K562 (cell line): ENCODE measurements at regions not wholly inside any gene's neighbourhood (a gene's known extent, or its start where the extent isn't known, plus 50 kb on each side); places are given as distances from the start of the nearest gene placed in this dataset.
A peak's percentile ranks its signal among the peaks of the same experiment; 100 is the strongest.

Experiments
- AFF1 ChIP-seq, 2 experiments: fragments of 450-650 bp; IDR thresholded peaks; 2 replicates each; pipeline ENCODE4 v1.6.1; 2018; ENCODE audit warnings: mild to moderate bottlenecking in 2 of 2, low read depth in 1 of 2; ENCODE audit not compliant: partially characterized antibody in 2 of 2
- BRD9 ChIP-seq: fragments of 450-650 bp; IDR thresholded peaks from 2 replicates; pipeline ENCODE4 v1.6.1; 2018; ENCODE audit warnings: low read depth; ENCODE audit not compliant: partially characterized antibody
- ETV5 ChIP-seq: sonication (generic); formaldehyde crosslinking; IDR thresholded peaks from 2 replicates; pipeline ENCODE4 v1.4.0; 2020; ENCODE audit warnings: low read depth, mild to moderate bottlenecking, missing genetic modification reagents
- KDM2B ChIP-seq: fragments of 250-450 bp; sonication (Bioruptor Pico); IDR thresholded peaks from 2 replicates; pipeline ENCODE4 v1.8.0; 2021; ENCODE audit warnings: mild to moderate bottlenecking, moderate library complexity
- MBD1 ChIP-seq: fragments of 250-450 bp; sonication (Bioruptor Pico); IDR thresholded peaks from 2 replicates; pipeline ENCODE4 v1.8.0; 2022; ENCODE audit warnings: inconsistent platforms
- MCM2 ChIP-seq: fragments of 450-650 bp; IDR thresholded peaks from 2 replicates; pipeline ENCODE4 v1.6.1; 2017; ENCODE audit warnings: low read depth, mild to moderate bottlenecking
- MEIS2 ChIP-seq: fragments of 450-650 bp; IDR thresholded peaks from 2 replicates; pipeline ENCODE4 v1.6.1; 2014; ENCODE audit warnings: mild to moderate bottlenecking; ENCODE audit not compliant: partially characterized antibody
- NFIC ChIP-seq: fragments of 450-650 bp; IDR thresholded peaks from 2 replicates; pipeline ENCODE4 v1.6.1; 2017; ENCODE audit warnings: mild to moderate bottlenecking, inconsistent platforms
- RBM39 ChIP-seq: fragments of 200-400 bp; formaldehyde crosslinking; optimal IDR thresholded peaks from 2 replicates; pipeline ENCODE3; 2018; ENCODE audit warnings: low read depth, low read length
- SREBF2 ChIP-seq: sonication (generic); formaldehyde crosslinking; IDR thresholded peaks from 2 replicates; pipeline ENCODE4 v1.4.0; 2020; ENCODE audit warnings: mild to moderate bottlenecking, missing genetic modification reagents
- ZNF583 ChIP-seq: fragments of 250-450 bp; sonication (Bioruptor Pico); IDR thresholded peaks from 2 replicates; pipeline ENCODE4 v1.4.0; 2020
- ZNF707 ChIP-seq: fragments of 250-450 bp; sonication (Bioruptor Pico); conservative IDR thresholded peaks from 2 replicates; pipeline ENCODE4 v1.8.0; 2022; ENCODE audit warnings: inconsistent platforms, mild to moderate bottlenecking, moderate library complexity
- TF ChIP-seq, protein P1 (sequence below), 3 experiments: fragments of 200-800 bp in 1 of 3; fragments of 250-450 bp in 1 of 3; fragments of 450-650 bp in 1 of 3; sonication (Bioruptor Pico) in 1 of 3; sonication (Bioruptor generic) in 1 of 3; formaldehyde crosslinking in 1 of 3; IDR thresholded peaks; 2 replicates each; pipeline versions ENCODE4 v1.6.1 to v1.8.0; 2016 to 2022; ENCODE audit warnings: mild to moderate bottlenecking in 2 of 3, missing genetic modification characterization in 2 of 3, missing compliant biosample characterization in 1 of 3, moderate library complexity in 1 of 3
- TF ChIP-seq, protein P2 (sequence below): fragments of 200-800 bp; sonication (Bioruptor generic); IDR thresholded peaks from 2 replicates; pipeline ENCODE4 v1.6.1; 2017; ENCODE audit warnings: missing genetic modification characterization, missing compliant biosample characterization

- TF ChIP-seq MBD1 (CRISPR knock-in tag), result no peak
- no peak for TF ChIP-seq MCM2
- no peak for TF ChIP-seq ETV5 (CRISPR knock-in tag)
- TF ChIP-seq, protein P1, sequence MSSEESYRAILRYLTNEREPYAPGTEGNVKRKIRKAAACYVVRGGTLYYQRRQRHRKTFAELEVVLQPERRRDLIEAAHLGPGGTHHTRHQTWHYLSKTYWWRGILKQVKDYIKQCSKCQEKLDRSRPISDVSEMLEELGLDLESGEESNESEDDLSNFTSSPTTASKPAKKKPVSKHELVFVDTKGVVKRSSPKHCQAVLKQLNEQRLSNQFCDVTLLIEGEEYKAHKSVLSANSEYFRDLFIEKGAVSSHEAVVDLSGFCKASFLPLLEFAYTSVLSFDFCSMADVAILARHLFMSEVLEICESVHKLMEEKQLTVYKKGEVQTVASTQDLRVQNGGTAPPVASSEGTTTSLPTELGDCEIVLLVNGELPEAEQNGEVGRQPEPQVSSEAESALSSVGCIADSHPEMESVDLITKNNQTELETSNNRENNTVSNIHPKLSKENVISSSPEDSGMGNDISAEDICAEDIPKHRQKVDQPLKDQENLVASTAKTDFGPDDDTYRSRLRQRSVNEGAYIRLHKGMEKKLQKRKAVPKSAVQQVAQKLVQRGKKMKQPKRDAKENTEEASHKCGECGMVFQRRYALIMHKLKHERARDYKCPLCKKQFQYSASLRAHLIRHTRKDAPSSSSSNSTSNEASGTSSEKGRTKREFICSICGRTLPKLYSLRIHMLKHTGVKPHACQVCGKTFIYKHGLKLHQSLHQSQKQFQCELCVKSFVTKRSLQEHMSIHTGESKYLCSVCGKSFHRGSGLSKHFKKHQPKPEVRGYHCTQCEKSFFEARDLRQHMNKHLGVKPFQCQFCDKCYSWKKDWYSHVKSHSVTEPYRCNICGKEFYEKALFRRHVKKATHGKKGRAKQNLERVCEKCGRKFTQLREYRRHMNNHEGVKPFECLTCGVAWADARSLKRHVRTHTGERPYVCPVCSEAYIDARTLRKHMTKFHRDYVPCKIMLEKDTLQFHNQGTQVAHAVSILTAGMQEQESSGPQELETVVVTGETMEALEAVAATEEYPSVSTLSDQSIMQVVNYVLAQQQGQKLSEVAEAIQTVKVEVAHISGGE (CRISPR knock-in tag; IDR thresholded peaks at IDR 0.05), result no peak
- TF ChIP-seq, protein P2, sequence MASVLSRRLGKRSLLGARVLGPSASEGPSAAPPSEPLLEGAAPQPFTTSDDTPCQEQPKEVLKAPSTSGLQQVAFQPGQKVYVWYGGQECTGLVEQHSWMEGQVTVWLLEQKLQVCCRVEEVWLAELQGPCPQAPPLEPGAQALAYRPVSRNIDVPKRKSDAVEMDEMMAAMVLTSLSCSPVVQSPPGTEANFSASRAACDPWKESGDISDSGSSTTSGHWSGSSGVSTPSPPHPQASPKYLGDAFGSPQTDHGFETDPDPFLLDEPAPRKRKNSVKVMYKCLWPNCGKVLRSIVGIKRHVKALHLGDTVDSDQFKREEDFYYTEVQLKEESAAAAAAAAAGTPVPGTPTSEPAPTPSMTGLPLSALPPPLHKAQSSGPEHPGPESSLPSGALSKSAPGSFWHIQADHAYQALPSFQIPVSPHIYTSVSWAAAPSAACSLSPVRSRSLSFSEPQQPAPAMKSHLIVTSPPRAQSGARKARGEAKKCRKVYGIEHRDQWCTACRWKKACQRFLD (CRISPR knock-in tag), result no peak
- peak in 1 of 2 experiments; percentile 37 for TF ChIP-seq AFF1 (IDR thresholded peaks at IDR 0.05; ENCODE audit: low read depth in 1 of 2, partially characterized antibody in 2 of 2)
- no peak for TF ChIP-seq RBM39
- TF ChIP-seq SREBF2 (CRISPR knock-in tag), result no peak
- no peak for TF ChIP-seq MEIS2
- TF ChIP-seq KDM2B, result no peak
- no peak for TF ChIP-seq ZNF707
- no peak for TF ChIP-seq BRD9
- TF ChIP-seq NFIC, result no peak
- no peak for TF ChIP-seq ZNF583 (CRISPR knock-in tag)
Measured at GRCh38 chr3:152193673-152194267, 75.0 kb upstream of the MBNL1 start (continued).
